KG1 (cell line): ENCODE measurements at regions not wholly inside any gene's neighbourhood (a gene's known extent, or its start where the extent isn't known, plus 50 kb on each side); places are given as distances from the start of the nearest gene placed in this dataset.

ENCODE experiments used
- DNase-seq: peaks from one replicate; lab custom pipeline; 2025; lab: John Stamatoyannopoulos, UW

- no peak for DNase-seq
These were observed 475.1 kb downstream of the SHQ1 start for GRCh38 chr3:72373139-72373538.

- no peak for DNase-seq
These were observed 476.1 kb downstream of the SHQ1 start for GRCh38 chr3:72372161-72372560.

GRCh38 chr3:72371431-72371830 lies 476.8 kb downstream of the SHQ1 start:
- no peak for DNase-seq

GRCh38 chr3:72370947-72371346 lies 477.3 kb downstream of the SHQ1 start:
- DNase-seq: no peak

GRCh38 chr3:72369681-72370080 lies 478.6 kb downstream of the SHQ1 start:
- no peak for DNase-seq

GRCh38 chr3:72368331-72368975 lies 479.8 kb downstream of the SHQ1 start:
- no peak for DNase-seq

GRCh38 chr3:72361990-72362389 lies 486.3 kb downstream of the SHQ1 start:
- no peak for DNase-seq

GRCh38 chr3:72359743-72360142 lies 488.5 kb downstream of the SHQ1 start:
- DNase-seq: no peak

- no peak for DNase-seq
These were observed 493.1 kb downstream of the SHQ1 start for GRCh38 chr3:72355168-72355567.

GRCh38 chr3:72354486-72354885 lies 493.8 kb downstream of the SHQ1 start:
- no peak for DNase-seq

GRCh38 chr3:72353236-72354128 lies 494.8 kb downstream of the SHQ1 start:
- no peak for DNase-seq

GRCh38 chr3:72352176-72352575 lies 496.1 kb downstream of the SHQ1 start:
- DNase-seq: no peak

GRCh38 chr3:72351536-72351935 lies 496.7 kb downstream of the SHQ1 start:
- DNase-seq: no peak

- DNase-seq: no peak
These were observed 497.3 kb downstream of the SHQ1 start for GRCh38 chr3:72350761-72351505.

- DNase-seq: no peak
These were observed 499.9 kb downstream of the SHQ1 start for GRCh38 chr3:72348357-72348756.

- peak; percentile 51 for DNase-seq
These were observed 500.4 kb downstream of the SHQ1 start for GRCh38 chr3:72347819-72348319.

GRCh38 chr3:72346526-72346926 lies 501.7 kb downstream of the SHQ1 start:
- peak; percentile 59 for DNase-seq

- no peak for DNase-seq
These were observed 502.3 kb downstream of the SHQ1 start for GRCh38 chr3:72345980-72346379.

- DNase-seq: no peak
These were observed 502.9 kb downstream of the SHQ1 start for GRCh38 chr3:72345237-72345878.

- DNase-seq: no peak
These were observed 503.6 kb downstream of the SHQ1 start for GRCh38 chr3:72344647-72345046.

- DNase-seq: no peak
These were observed 504.0 kb downstream of the SHQ1 start for GRCh38 chr3:72344236-72344635.

- DNase-seq: no peak
These were observed 505.2 kb downstream of the SHQ1 start for GRCh38 chr3:72343078-72343477.
